GM12892 (cell line): ENCODE measurements at regions not wholly inside any gene's neighbourhood (a gene's known extent, or its start where the extent isn't known, plus 50 kb on each side); places are given as distances from the start of the nearest gene placed in this dataset.

Source experiments
- POLR2A ChIP-seq: IDR thresholded peaks from 2 replicates; pipeline ENCODE4 v1.6.1; 2011; ENCODE audit warnings: low read depth, low read length, control low read depth
- POLR2AphosphoS5 ChIP-seq: IDR thresholded peaks from 2 replicates; pipeline ENCODE4 v1.6.1; 2011; ENCODE audit warnings: low read depth, low read length, control low read depth

DNA sequence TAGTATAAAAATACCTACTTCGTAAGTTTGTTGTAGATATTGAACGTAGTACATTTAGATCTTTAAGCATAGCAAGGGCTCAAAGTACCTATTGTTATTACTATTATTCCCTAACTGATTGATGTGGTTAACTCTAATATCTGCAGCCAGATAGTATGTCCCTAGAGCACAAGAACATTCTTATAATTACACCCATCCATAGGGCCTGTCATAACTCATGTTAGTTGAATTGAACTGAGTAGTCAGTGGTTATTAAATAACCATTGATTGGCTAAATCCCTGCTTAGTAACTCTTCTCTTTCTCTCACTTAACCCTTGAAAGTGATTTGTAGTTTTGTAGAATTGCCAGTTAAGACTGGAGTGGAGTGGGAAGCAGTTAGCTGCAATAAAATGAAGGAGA lies 207.5 kb upstream of the HS3ST5 start:
- TF ChIP-seq POLR2A (no peak), POLR2AphosphoS5 (no peak)
